ENCODE measurements at regions not wholly inside any gene's neighbourhood (a gene's known extent, or its start where the extent isn't known, plus 50 kb on each side); places are given as distances from the start of the nearest gene placed in this dataset.

DNA sequence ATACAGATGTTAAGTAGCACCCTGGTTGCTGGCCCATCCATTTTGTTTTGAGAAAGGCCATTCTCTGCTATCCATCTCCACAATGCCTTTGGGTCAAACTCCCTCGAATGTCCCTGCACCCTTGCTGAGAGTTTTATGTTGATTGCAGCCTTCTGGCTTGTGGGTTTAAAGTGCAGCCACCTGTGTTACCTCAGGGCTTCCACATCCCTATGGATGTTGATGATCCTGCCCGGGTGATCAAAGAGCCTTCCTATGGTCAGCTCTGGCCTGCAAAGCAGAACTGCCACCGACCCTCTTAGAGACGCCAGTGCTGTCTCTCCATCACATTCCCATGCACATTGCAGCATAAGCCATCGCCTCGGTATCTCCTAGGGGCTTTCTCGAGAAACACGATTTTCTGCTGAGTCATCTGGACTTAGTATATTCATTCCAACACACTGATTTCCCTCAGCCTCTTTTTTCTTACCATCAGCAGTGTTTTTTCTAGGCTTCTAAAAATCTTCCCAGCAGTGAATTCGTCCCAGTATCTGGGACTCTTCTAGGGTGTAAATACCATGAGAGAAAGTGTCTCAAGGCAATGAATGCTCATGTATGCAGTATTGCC is 585.7 kb upstream of the TMEM132C start:
- TF ChIP-seq, protein P1, sequence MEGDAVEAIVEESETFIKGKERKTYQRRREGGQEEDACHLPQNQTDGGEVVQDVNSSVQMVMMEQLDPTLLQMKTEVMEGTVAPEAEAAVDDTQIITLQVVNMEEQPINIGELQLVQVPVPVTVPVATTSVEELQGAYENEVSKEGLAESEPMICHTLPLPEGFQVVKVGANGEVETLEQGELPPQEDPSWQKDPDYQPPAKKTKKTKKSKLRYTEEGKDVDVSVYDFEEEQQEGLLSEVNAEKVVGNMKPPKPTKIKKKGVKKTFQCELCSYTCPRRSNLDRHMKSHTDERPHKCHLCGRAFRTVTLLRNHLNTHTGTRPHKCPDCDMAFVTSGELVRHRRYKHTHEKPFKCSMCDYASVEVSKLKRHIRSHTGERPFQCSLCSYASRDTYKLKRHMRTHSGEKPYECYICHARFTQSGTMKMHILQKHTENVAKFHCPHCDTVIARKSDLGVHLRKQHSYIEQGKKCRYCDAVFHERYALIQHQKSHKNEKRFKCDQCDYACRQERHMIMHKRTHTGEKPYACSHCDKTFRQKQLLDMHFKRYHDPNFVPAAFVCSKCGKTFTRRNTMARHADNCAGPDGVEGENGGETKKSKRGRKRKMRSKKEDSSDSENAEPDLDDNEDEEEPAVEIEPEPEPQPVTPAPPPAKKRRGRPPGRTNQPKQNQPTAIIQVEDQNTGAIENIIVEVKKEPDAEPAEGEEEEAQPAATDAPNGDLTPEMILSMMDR (IDR thresholded peaks at IDR 0.05), result no peak
- TF ChIP-seq EP300 (IDR thresholded peaks at IDR 0.05), result no peak
- no peak for TF ChIP-seq POLR2AphosphoS5 (IDR thresholded peaks at IDR 0.05)
- no peak for TF ChIP-seq POLR2A (IDR thresholded peaks at IDR 0.05)
- WGBS, 5 donors, result 70 to 79% (median 77%) methylated on average over 9 of the region's 9 CpGs
- intact Hi-C loops (cut with DNase I; ENCODE audit: low total_unique reads), result no loop called here
- Histone ChIP-seq H3K36me3 (no peaks in the 10 kb centered on the region), H3K9me3 (no peaks in the 10 kb centered on the region), H3K4me1 (no peaks in the 10 kb centered on the region), H3K27ac (no peak overlapping the region), H3K4me3 (no peak overlapping the region), H3K27me3 (no peaks in the 10 kb centered on the region)
- no peak for DNase-seq

DNA sequence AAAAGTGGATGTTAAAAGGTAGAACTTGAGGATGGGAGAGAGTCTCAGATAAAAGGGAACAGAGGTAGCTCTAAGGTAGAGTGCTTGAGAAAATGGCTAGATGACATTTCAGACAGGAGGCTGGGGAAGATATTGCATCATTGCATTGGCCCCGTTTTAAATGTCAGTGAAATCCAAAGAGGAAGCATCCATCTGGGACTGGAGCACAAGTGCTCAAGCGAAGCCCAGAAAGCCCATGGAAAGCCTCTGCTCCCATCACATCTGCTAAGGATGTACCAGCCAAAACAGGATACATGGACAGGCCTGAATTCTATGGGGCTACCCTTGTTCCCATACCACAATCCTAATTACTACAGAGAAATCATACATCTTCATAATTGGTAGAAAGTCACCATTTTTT is 581.5 kb upstream of the TMEM132C start:
- no peak for TF ChIP-seq EP300 (IDR thresholded peaks at IDR 0.05)
- TF ChIP-seq, protein P1 (IDR thresholded peaks at IDR 0.05), result no peak
- no peak for TF ChIP-seq POLR2A (IDR thresholded peaks at IDR 0.05)
- TF ChIP-seq POLR2AphosphoS5 (IDR thresholded peaks at IDR 0.05), result no peak
- WGBS, 5 donors, result 65 to 86% (median 67%) methylated on average over 2 of the region's 2 CpGs

DNA sequence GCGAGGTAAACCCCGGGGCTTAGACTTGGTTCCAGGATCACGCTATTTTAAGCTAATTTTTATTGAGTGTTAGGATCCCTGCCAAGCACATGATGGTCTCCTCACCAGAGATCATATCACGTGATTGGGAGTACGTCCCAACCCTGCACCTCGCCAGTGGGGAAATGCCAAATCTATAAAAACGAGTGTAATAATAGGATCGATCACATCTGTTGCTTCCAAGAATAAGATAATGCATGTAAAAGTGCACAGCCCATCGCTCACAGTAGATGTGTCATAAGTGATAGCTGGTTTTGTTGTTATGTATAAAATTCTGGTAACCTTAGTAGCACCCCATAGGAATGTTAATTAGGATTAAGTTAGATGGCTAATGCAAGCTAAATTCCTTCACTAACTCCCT is 581.0 kb upstream of the TMEM132C start:
- DNase-seq, result no peak
- Histone ChIP-seq H3K4me3 (no peak overlapping the region), H3K27me3 (no peaks in the 10 kb centered on the region), H3K27ac (no peak overlapping the region), H3K9me3 (no peaks in the 10 kb centered on the region), H3K4me1 (no peaks in the 10 kb centered on the region), H3K36me3 (no peaks in the 10 kb centered on the region)
- 70 to 82% (median 77%) methylated on average over 9 of the region's 9 CpGs for WGBS, 5 donors
- TF ChIP-seq, protein P1 (IDR thresholded peaks at IDR 0.05), result no peak
- TF ChIP-seq POLR2A (IDR thresholded peaks at IDR 0.05) (no peak), POLR2AphosphoS5 (IDR thresholded peaks at IDR 0.05) (no peak), EP300 (IDR thresholded peaks at IDR 0.05) (no peak)
- intact Hi-C loops (cut with DNase I; ENCODE audit: low total_unique reads), result no loop called here

More for the DNA sequence above, 581.5 kb upstream of the TMEM132C start:
- Histone ChIP-seq H3K9me3 (no peaks in the 10 kb centered on the region), H3K4me1 (no peaks in the 10 kb centered on the region), H3K36me3 (no peaks in the 10 kb centered on the region), H3K27ac (no peak overlapping the region), H3K27me3 (no peaks in the 10 kb centered on the region), H3K4me3 (no peak overlapping the region)
- no peak for DNase-seq
- intact Hi-C loops (cut with DNase I; ENCODE audit: low total_unique reads), result no loop called here

DNA sequence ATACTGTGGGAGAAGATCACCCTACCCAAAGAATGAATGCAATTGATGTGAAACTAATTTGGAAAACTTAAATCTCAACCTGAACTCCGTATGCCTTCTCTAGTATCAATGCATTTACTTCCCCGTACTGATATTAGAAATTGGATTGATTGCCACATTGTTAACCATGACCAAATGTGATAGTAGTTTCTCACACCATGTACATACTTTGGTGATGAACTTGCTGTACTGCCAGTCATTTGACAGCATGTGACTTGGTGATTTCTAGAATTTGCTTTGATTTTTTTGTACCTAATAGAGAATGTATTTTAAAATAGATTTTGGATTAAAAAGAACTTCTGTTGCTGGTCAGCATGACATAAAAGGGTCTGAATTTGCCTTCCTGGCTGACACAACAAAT is 579.8 kb upstream of the TMEM132C start:
- no peaks in the 10 kb centered on the region for H3K36me3 ChIP-seq
- H3K4me3 ChIP-seq, result no peak overlapping the region
- no peaks in the 10 kb centered on the region for H3K9me3 ChIP-seq
- H3K27ac ChIP-seq, result no peak overlapping the region
- intact Hi-C loops (cut with DNase I; ENCODE audit: low total_unique reads), result no loop called here
- 27 to 80% (median 33%) methylated on average over 2 of the region's 2 CpGs for WGBS, 5 donors
- TF ChIP-seq POLR2A (IDR thresholded peaks at IDR 0.05), result no peak
- TF ChIP-seq EP300 (IDR thresholded peaks at IDR 0.05), result no peak
- TF ChIP-seq POLR2AphosphoS5 (IDR thresholded peaks at IDR 0.05), result no peak
- TF ChIP-seq, protein P1 (IDR thresholded peaks at IDR 0.05), result no peak
- no peaks in the 10 kb centered on the region for H3K4me1 ChIP-seq
- no peak for DNase-seq
- H3K27me3 ChIP-seq, result no peaks in the 10 kb centered on the region

Measured in stomach (tissue), 8 donors.